NCI-H2196 (cell line): ENCODE measurements at regions not wholly inside any gene's neighbourhood (a gene's known extent, or its start where the extent isn't known, plus 50 kb on each side); places are given as distances from the start of the nearest gene placed in this dataset.
A peak's percentile ranks its signal among the peaks of the same experiment; 100 is the strongest.
"Not testable (repeated sequence)": the region's sequence is repeated elsewhere in the genome, so short reads cannot be mapped to it uniquely, and the experiment has no call there.

Source experiments
- DNase-seq: peaks from one replicate; lab custom pipeline; 2025; ENCODE audit not compliant: unreplicated experiment; lab: John Stamatoyannopoulos, UW

- no peak for DNase-seq
Observed at GRCh38 chr4:128457726-128458125, 170.1 kb upstream of the PGRMC2 start.

DNA sequence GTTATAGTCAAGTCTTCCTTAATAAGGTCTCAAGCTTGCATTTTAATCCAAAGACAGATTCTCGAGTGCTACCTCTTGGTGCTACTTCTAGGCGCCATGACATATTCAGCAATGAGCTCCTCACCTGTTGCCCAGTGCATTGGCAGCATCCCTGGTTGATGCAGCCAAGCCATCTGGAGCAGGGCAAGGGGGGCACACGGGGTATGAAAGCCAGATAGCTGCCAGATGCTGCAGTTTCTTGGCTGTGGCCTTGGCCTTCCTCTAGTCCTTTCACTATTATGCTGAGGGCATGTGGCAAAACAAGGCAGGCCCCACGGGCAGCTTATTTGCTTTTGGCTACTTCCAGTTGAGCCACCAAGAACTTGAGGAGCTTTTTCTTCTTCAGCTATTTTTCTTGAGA lies 168.6 kb upstream of the PGRMC2 start:
- no peak for DNase-seq

GRCh38 chr4:128455480-128455879 lies 167.9 kb upstream of the PGRMC2 start:
- DNase-seq, result no peak

DNA sequence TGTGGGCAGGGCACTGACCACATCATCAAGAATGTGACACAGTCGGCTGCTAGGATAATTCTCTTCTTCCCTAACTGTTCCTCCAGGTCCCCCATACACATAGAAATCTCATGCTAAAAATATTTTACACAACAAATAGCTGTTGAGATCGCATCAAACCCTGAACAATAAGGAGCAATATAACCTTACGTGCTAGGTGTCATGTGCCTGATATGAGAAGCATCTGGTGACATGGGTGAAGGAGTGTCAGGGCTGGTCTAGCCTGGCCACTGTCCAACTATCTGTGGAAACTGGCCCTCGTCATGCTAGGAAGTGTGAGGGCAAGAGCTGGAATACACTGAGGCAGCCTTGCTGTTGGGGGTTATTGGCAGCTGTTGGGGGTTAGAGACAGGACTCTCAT lies 167.3 kb upstream of the PGRMC2 start:
- no peak for DNase-seq

DNA sequence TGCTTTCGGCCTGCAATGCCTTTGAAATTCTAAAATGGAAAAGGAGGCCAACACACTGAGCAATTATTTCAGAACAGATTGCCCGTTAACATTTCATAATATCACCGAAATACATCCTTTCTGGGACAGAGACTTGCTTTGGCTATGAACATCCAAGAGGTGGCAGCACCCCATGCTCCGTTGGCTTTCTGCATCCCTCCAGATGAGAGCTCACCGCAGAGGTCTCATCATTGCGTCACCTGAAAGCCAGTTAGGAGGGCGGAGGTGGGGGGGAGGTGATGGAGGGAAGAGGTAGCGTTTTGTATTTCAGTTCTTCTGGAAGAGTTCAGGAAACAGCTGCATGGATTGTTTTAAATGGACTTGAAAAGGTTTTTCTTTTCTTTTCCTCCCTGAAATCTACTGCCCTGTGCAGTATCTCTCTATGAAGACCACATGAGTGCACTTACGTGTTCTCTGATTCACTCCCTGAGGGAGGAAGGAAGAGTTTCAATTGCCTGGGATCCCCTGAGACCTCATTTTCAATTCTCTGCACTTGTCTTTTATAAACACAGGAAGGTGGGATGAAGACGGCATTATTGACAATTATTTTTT lies 166.8 kb upstream of the PGRMC2 start:
- DNase-seq, result peak; percentile 69

DNA sequence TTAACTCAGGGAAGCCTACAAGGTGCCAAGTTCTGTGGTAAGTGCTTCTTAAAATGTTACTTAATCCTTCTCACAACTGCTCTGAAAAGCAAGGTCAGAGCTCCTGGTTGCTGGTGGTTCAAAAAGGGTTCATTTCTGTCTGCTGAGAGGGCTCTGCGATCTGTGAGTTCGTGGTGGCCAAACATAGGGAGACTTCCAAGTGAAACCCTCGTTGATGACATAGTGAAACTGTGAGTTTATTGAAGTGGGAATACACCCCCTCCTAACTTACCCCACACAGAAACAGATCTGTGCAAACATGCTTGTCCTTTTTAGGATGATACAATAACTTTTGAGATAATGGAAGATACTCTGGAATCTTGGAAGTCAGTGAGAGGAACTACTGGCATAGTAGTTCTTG lies 164.8 kb upstream of the PGRMC2 start:
- DNase-seq, result no peak

DNA sequence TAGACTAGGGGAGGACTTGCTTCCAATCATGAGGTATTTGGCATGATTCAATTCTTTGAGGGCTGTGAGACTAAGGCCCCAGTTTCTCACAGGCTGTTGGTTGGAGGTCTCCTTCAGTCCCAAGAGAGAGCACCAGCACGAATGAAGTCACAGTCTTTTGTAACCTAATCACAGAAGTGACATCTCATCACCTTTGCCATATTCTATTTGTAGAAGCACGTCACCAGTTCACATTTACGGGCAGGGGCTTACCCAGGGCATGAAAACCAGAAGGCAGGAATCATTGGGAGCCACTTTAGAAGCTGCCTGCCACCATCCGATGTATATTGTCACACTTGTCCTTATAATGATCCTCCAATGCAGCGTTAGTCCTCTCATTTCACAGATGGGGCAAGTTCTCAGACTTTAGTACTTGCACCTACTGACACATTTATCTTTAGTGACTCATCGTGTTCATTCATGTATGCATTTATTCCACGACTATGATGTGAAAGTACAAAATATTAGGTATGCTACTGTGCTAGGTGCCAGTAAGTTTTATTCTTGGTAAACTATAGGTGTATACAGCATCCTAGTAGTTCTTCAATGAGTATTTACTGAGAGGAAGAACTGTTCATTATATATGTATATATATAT lies 163.8 kb upstream of the PGRMC2 start:
- DNase-seq, result no peak

GRCh38 chr4:128450326-128451120 lies 162.9 kb upstream of the PGRMC2 start:
- no peak for DNase-seq

GRCh38 chr4:128449251-128449650 lies 161.6 kb upstream of the PGRMC2 start:
- no peak for DNase-seq

- no peak for DNase-seq
Observed at GRCh38 chr4:128444544-128445302, 157.1 kb upstream of the PGRMC2 start.

- no peak for DNase-seq
Observed at GRCh38 chr4:128440923-128441322, 153.3 kb upstream of the PGRMC2 start.

GRCh38 chr4:128437023-128437422 lies 149.4 kb upstream of the PGRMC2 start:
- DNase-seq, result not testable (repeated sequence)

DNA sequence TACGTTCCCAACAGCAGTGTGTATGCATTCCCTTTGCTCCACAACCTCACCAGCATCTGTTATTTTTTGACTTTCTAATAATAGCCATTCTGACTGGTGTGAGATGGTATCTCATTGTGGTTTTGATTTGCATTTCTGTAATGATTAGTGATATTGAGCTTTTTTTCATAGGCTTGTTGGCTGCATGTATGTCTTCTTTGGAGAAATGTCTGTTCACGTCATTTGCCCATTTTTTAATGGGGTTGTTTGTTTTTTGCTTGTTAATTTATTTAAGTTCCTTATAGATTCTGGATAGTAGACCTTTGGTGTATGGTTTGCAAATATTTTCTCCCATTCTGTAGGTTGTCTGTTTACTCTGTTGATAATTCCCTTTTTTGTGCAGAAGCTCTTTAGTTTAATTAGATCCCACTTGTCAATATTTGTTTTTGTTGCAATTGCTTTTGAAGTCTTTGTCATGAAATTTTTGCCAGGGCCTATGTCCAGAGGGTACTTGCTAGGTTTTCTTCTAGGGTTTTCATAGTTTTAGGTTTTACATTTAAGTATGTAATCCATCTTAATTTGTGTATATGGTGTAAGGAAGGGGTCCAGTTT lies 141.5 kb upstream of the PGRMC2 start:
- DNase-seq, result not testable (repeated sequence)

- DNase-seq, result no peak
Observed at GRCh38 chr4:128428397-128428796, 140.8 kb upstream of the PGRMC2 start.

GRCh38 chr4:128427832-128428366 lies 140.3 kb upstream of the PGRMC2 start:
- DNase-seq, result peak; percentile 54

DNA sequence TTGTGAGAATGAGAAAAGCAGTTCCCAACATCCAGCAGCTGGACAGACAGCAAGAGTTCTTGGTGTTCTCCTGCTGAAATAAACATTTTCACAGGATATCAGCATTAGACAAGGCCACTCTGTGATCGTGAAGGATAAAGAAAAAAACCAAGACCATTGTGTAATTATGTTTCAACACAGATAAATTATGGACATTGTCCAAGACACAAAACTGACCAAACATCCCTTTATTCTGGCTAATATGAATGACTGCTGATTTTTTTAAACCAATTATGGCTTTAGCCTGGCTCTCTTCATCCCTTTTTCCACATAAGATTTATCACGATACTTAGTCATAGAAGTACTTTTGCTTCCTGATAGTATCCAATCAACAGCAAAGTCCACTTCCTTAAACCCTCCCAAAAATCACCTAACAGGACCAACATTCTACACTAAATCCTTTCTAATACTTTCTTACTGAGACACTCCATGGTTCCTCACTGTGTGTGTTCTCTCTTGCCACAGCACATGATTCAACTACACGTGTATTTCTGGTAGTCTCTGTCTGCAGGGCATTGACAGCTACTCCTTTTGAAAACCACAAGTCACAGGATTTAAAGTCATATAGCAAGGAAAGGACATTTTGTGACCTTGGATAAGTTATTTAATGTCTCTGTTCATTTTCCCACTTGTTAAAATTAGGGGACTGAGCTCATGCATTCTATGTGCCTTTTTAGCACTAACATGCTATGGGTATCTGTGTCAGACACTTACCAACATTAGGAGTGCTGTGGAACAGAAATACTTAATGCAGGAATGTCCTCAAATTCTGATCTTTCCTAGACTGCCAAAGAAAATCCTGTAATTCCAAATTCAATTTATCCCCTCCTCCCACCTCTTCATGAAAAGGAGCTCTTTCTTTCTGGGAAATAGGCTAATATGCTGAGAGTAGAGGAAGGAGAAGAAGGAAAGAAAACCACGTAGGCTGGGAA lies 137.2 kb upstream of the PGRMC2 start:
- no peak for DNase-seq

DNA sequence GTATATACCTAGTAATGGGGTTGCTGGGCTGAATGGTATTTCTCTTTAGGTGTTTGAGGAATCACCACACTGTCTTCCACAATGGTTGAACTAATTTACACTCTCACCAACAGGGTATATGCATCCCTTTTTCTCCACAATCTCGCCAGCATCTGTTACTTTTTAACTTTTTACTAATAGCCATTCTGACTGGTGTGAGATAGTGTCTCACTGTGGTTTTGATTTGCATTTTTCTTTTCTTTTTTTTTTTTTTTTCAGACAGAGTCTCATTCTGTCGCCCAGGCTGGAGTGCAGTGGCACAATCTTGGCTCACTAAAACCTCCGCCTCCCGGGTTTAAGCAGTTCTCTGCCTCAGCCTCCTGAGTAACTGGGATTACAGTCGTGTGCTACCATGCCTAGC lies 134.7 kb upstream of the PGRMC2 start:
- DNase-seq, result not testable (repeated sequence)

DNA sequence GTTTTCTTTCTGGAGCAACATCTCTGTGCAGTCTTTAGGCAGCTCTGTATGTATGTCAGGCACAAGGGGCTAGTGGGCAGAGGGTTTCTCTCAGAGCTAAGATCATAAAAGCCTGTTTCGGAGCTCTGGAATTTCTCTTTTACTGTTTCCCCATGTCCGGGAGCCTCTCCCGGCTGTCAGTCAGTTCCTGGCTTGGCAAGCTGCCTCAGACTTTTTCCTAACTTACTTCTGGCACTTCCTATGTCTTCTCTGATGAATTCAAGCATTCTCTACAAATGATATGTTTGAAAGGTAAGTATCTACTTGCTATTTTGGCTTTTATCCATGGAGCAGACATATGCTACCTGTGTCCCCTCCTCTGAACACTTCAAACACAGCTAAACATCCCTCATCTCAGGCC lies 129.3 kb upstream of the PGRMC2 start:
- no peak for DNase-seq

GRCh38 chr4:128410037-128410436 lies 122.4 kb upstream of the PGRMC2 start:
- DNase-seq, result no peak

GRCh38 chr4:128403586-128403985 lies 116.0 kb upstream of the PGRMC2 start:
- DNase-seq, result no peak
